Central memory CD8-positive, alpha-beta T cell (primary cell): ENCODE measurements at regions not wholly inside any gene's neighbourhood (a gene's known extent, or its start where the extent isn't known, plus 50 kb on each side); places are given as distances from the start of the nearest gene placed in this dataset.

ENCODE experiments used
- ATAC-seq: fragments of 150-1000 bp; cut with Tn5 transposase; replicated peaks from 2 replicates; pipeline ENCODE4 v1.10.0; 2022; ENCODE audit warnings: mild to moderate bottlenecking, moderate FRiP score, moderate number of reproducible peaks; ENCODE audit not compliant: poor library complexity, severe bottlenecking; ENCODE audit errors: extremely low read depth
- DNase-seq, 2 donors: peaks; one replicate each; pipeline ENCODE4 v3.0.0; 2021; ENCODE audit warnings: low spot score in 2 of 2
- H3K27ac Mint-ChIP-seq: one replicate; pipeline ENCODE4 v1.8.0; 2022; ENCODE audit warnings: low read depth, mild to moderate bottlenecking, moderate library complexity, mixed read lengths
- H3K27me3 Mint-ChIP-seq: one replicate; pipeline ENCODE4 v1.8.0; 2022; ENCODE audit warnings: mixed read lengths
- H3K36me3 Mint-ChIP-seq: one replicate; pipeline ENCODE4 v1.8.0; 2022; ENCODE audit warnings: mild to moderate bottlenecking, moderate library complexity, mixed read lengths; ENCODE audit not compliant: insufficient read depth
- H3K4me1 Mint-ChIP-seq: one replicate; pipeline ENCODE4 v1.8.0; 2022; ENCODE audit warnings: mixed read lengths
- H3K4me3 Mint-ChIP-seq: one replicate; pipeline ENCODE4 v1.8.0; 2022; ENCODE audit warnings: mild to moderate bottlenecking, moderate library complexity, mixed read lengths
- H3K9me3 Mint-ChIP-seq: one replicate; pipeline ENCODE4 v1.8.0; 2022; ENCODE audit warnings: mixed read lengths

- DNase-seq, result no peak
- H3K9me3 Mint-ChIP-seq, result no peaks in the 10 kb centered on the region
- H3K36me3 Mint-ChIP-seq, result peaks cover 1% of the 10 kb centered on the region
- H3K27ac Mint-ChIP-seq, result no peak overlapping the region
- peaks cover 38% of the 10 kb centered on the region for H3K27me3 Mint-ChIP-seq
- ATAC-seq, result no peak
- peaks cover 5% of the 10 kb centered on the region for H3K4me1 Mint-ChIP-seq
- H3K4me3 Mint-ChIP-seq, result no peak overlapping the region
Observed at GRCh38 chr2:236632295-236633218, 62.9 kb downstream of the ACKR3 start.

GRCh38 chr2:236633219-236633570 lies 63.6 kb downstream of the ACKR3 start:
- H3K27me3 Mint-ChIP-seq, result peaks cover 45% of the 10 kb centered on the region
- peaks cover 5% of the 10 kb centered on the region for H3K4me1 Mint-ChIP-seq
- no peaks in the 10 kb centered on the region for H3K9me3 Mint-ChIP-seq
- no peak overlapping the region for H3K4me3 Mint-ChIP-seq
- no peak overlapping the region for H3K27ac Mint-ChIP-seq
- peaks cover 1% of the 10 kb centered on the region for H3K36me3 Mint-ChIP-seq
- ATAC-seq, result no peak
- no peak for DNase-seq

- no peak overlapping the region for H3K4me3 Mint-ChIP-seq
- H3K9me3 Mint-ChIP-seq, result no peaks in the 10 kb centered on the region
- peaks cover 5% of the 10 kb centered on the region for H3K4me1 Mint-ChIP-seq
- DNase-seq (no peak), ATAC-seq (no peak)
- peaks cover 51% of the 10 kb centered on the region for H3K27me3 Mint-ChIP-seq
- H3K36me3 Mint-ChIP-seq, result peaks cover 1% of the 10 kb centered on the region
- H3K27ac Mint-ChIP-seq, result no peak overlapping the region
Observed at GRCh38 chr2:236633775-236634560, 64.3 kb downstream of the ACKR3 start.

- no peak overlapping the region for H3K4me3 Mint-ChIP-seq
- peaks cover 5% of the 10 kb centered on the region for H3K4me1 Mint-ChIP-seq
- DNase-seq (no peak), ATAC-seq (no peak)
- H3K9me3 Mint-ChIP-seq, result no peaks in the 10 kb centered on the region
- peaks cover 1% of the 10 kb centered on the region for H3K36me3 Mint-ChIP-seq
- peaks cover 65% of the 10 kb centered on the region for H3K27me3 Mint-ChIP-seq
- H3K27ac Mint-ChIP-seq, result no peak overlapping the region
Observed at GRCh38 chr2:236636261-236636660, 66.6 kb downstream of the ACKR3 start.

- ATAC-seq (no peak), DNase-seq (no peak)
- no peak overlapping the region for H3K27ac Mint-ChIP-seq
- H3K4me1 Mint-ChIP-seq, result peaks cover 5% of the 10 kb centered on the region
- no peaks in the 10 kb centered on the region for H3K9me3 Mint-ChIP-seq
- no peak overlapping the region for H3K4me3 Mint-ChIP-seq
- peaks cover 1% of the 10 kb centered on the region for H3K36me3 Mint-ChIP-seq
- H3K27me3 Mint-ChIP-seq, result peaks cover 65% of the 10 kb centered on the region
Observed at GRCh38 chr2:236636714-236637470, 67.3 kb downstream of the ACKR3 start.

GRCh38 chr2:236637686-236638569 lies 68.3 kb downstream of the ACKR3 start:
- Mint-ChIP-seq H3K27me3 (peaks cover 62% of the 10 kb centered on the region), H3K4me3 (no peak overlapping the region), H3K36me3 (peaks cover 1% of the 10 kb centered on the region), H3K9me3 (no peaks in the 10 kb centered on the region), H3K27ac (no peak overlapping the region), H3K4me1 (no peaks in the 10 kb centered on the region)
- DNase-seq, result no peak
- ATAC-seq, result no peak

- H3K4me1 Mint-ChIP-seq, result no peaks in the 10 kb centered on the region
- ATAC-seq (no peak), DNase-seq (no peak)
- no peaks in the 10 kb centered on the region for H3K9me3 Mint-ChIP-seq
- H3K36me3 Mint-ChIP-seq, result no peaks in the 10 kb centered on the region
- peaks cover 60% of the 10 kb centered on the region for H3K27me3 Mint-ChIP-seq
- no peak overlapping the region for H3K4me3 Mint-ChIP-seq
- H3K27ac Mint-ChIP-seq, result no peak overlapping the region
Observed at GRCh38 chr2:236638707-236639106, 69.1 kb downstream of the ACKR3 start.

GRCh38 chr2:236639461-236640235 lies 70.0 kb downstream of the ACKR3 start:
- ATAC-seq (no peak), DNase-seq (no peak)
- H3K27me3 Mint-ChIP-seq, result peaks cover 54% of the 10 kb centered on the region
- peaks cover 2% of the 10 kb centered on the region for H3K36me3 Mint-ChIP-seq
- H3K4me3 Mint-ChIP-seq, result no peak overlapping the region
- no peaks in the 10 kb centered on the region for H3K4me1 Mint-ChIP-seq
- H3K27ac Mint-ChIP-seq, result no peak overlapping the region
- no peaks in the 10 kb centered on the region for H3K9me3 Mint-ChIP-seq

- Mint-ChIP-seq H3K27me3 (peaks cover 63% of the 10 kb centered on the region), H3K4me3 (no peak overlapping the region), H3K9me3 (no peaks in the 10 kb centered on the region), H3K4me1 (no peaks in the 10 kb centered on the region), H3K27ac (no peak overlapping the region), H3K36me3 (peaks cover 2% of the 10 kb centered on the region)
- ATAC-seq (no peak), DNase-seq (no peak)
Observed at GRCh38 chr2:236641051-236641726, 71.6 kb downstream of the ACKR3 start.

- Mint-ChIP-seq H3K27ac (no peak overlapping the region), H3K36me3 (peaks cover 2% of the 10 kb centered on the region), H3K9me3 (no peaks in the 10 kb centered on the region), H3K4me1 (no peaks in the 10 kb centered on the region), H3K27me3 (peaks cover 72% of the 10 kb centered on the region), H3K4me3 (no peak overlapping the region)
- DNase-seq (no peak), ATAC-seq (no peak)
Observed at GRCh38 chr2:236642125-236642524, 72.5 kb downstream of the ACKR3 start.
